Cardiac fibroblast (primary cell): ENCODE measurements at regions not wholly inside any gene's neighbourhood (a gene's known extent, or its start where the extent isn't known, plus 50 kb on each side); places are given as distances from the start of the nearest gene placed in this dataset.

Source experiments
- DNase-seq, 2 donors: peaks; one replicate each; pipeline versions ENCODE4 v3.0.0 to v3.0.0-alpha.2; 2010; ENCODE audit warnings: low read depth in 2 of 2
- H3K4me3 ChIP-seq, 2 donors: replicated peaks in 1 of 2; 1 replicate in 1 of 2; 2 replicates in 1 of 2; pipeline ENCODE4 v1.5.1; 2011; ENCODE audit warnings: low read depth in 2 of 2, low read length in 2 of 2, mild to moderate bottlenecking in 2 of 2, moderate library complexity in 1 of 2
- CTCF ChIP-seq: IDR thresholded peaks from one replicate; pipeline ENCODE4 v1.5.1; 2011; ENCODE audit warnings: low read depth, mild to moderate bottlenecking, low read length, inconsistent platforms

GRCh38 chr14:87879389-87879788 is 113.6 kb downstream of the GALC start:
- no peak overlapping the region for H3K4me3 ChIP-seq
- no peak for TF ChIP-seq CTCF
- DNase-seq, result no peak

- no peak for TF ChIP-seq CTCF
- DNase-seq, result no peak
- no peak overlapping the region for H3K4me3 ChIP-seq
Observed at GRCh38 chr14:87878959-87879358, 114.0 kb downstream of the GALC start.

GRCh38 chr14:87877877-87878276 is 115.1 kb downstream of the GALC start:
- no peak for TF ChIP-seq CTCF
- no peak overlapping the region for H3K4me3 ChIP-seq
- DNase-seq, result peak in 1 of 2 donors; percentile 17

DNA sequence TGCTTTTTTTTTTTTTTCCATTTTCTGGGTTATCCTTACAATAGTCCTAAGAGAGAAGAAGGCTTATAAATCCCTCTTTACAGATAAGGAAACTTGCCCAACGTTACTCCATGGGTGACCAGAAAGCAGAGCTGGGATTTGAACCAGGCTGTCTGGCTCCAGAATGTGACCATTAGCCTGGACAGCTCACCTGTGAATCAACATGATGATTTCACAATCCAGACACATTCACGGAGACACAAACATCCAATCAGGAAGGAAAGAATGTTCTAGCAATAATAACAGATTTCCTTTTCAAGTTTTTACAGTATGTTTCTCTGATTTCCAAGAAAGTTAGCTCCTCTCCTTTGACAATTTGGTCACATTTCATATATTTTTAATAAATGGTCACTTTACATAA is 118.3 kb downstream of the GALC start:
- no peak for TF ChIP-seq CTCF
- peak in 1 of 2 donors; percentile 41 for DNase-seq
- H3K4me3 ChIP-seq, result no peak overlapping the region

DNA sequence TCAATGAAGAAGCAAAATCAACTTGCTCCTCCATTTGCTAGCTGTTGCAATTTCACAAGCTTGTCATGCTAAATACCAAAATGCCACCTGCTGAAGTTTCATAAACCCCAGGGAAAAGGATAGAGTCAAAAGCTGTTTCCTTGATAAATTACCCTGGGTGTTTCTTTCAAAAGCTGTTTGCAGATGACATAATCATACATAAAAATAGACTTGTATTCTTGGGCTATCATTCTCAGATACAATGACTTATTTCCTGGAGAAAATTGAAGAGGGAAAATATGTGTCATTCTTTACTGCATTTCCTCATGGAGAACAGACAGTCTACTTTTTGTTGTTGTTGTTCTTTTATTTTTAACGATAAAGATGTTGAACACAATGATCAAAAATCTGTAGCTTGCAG is 119.2 kb downstream of the GALC start:
- TF ChIP-seq CTCF, result no peak
- no peak overlapping the region for H3K4me3 ChIP-seq
- DNase-seq, result peak in 1 of 2 donors; percentile 49

- no peak overlapping the region for H3K4me3 ChIP-seq
- peak in 1 of 2 donors; percentile 65 for DNase-seq
- TF ChIP-seq CTCF, result no peak
Observed at GRCh38 chr14:87869619-87870583, 123.1 kb downstream of the GALC start.

- TF ChIP-seq CTCF, result no peak
- H3K4me3 ChIP-seq, result no peak overlapping the region
- DNase-seq, result no peak
Observed at GRCh38 chr14:87868920-87869319, 124.1 kb downstream of the GALC start.
